ENCODE measurements at regions not wholly inside any gene's neighbourhood (a gene's known extent, or its start where the extent isn't known, plus 50 kb on each side); places are given as distances from the start of the nearest gene placed in this dataset.
"Not testable (repeated sequence)": the region's sequence is repeated elsewhere in the genome, so short reads cannot be mapped to it uniquely, and the experiment has no call there.

- not testable (repeated sequence) for TF ChIP-seq POLR2A, CTCF, EP300, POLR2AphosphoS5 (IDR thresholded peaks at IDR 0.05)
Observed at GRCh38 chr9:42508111-42508510, 324.7 kb downstream of the SPATA31A6 start.

All from stomach (tissue), 4 donors.